CD8-positive, alpha-beta memory T cell (primary cell): ENCODE measurements at regions not wholly inside any gene's neighbourhood (a gene's known extent, or its start where the extent isn't known, plus 50 kb on each side); places are given as distances from the start of the nearest gene placed in this dataset.
"Not testable (repeated sequence)": the region's sequence is repeated elsewhere in the genome, so short reads cannot be mapped to it uniquely, and the experiment has no call there.

Experiments
- CTCF ChIA-PET: fragments of 350-600 bp; sonication (Branson Sonifier 250); formaldehyde crosslinking; loops from one replicate; lab custom pipeline; 2021; ENCODE audit warnings: antibody characterized with exemption; lab: Charles Lee
- POLR2A ChIA-PET: fragments of 350-600 bp; sonication (Branson Sonifier 250); formaldehyde crosslinking; loops from one replicate; lab custom pipeline; 2021; ENCODE audit warnings: antibody characterized with exemption; lab: Charles Lee
- DNase-seq, 5 donors: peaks; one replicate each; pipeline versions ENCODE4 v3.0.0 to v3.0.0-alpha.2; 2020 to 2022; ENCODE audit warnings: mixed read lengths in 1 of 5
- H3K27ac ChIP-seq: one replicate; pipeline ENCODE4 v1.7.0; 2013; ENCODE audit warnings: low read depth, mild to moderate bottlenecking, low read length, moderate library complexity
- H3K27me3 ChIP-seq: 2 replicates; pipeline ENCODE4 v1.7.0; 2013; ENCODE audit warnings: low read length, mild to moderate bottlenecking; ENCODE audit not compliant: insufficient read depth, poor library complexity, severe bottlenecking
- H3K36me3 ChIP-seq: 2 replicates; pipeline ENCODE4 v1.7.0; 2013; ENCODE audit warnings: mild to moderate bottlenecking, low read length, moderate library complexity; ENCODE audit not compliant: insufficient read depth
- H3K4me1 ChIP-seq: 2 replicates; pipeline ENCODE4 v1.7.0; 2013; ENCODE audit warnings: mild to moderate bottlenecking, low read length, moderate library complexity; ENCODE audit not compliant: insufficient read depth
- H3K4me3 ChIP-seq: 2 replicates; pipeline ENCODE4 v1.7.0; 2013; ENCODE audit warnings: mild to moderate bottlenecking, low read length
- H3K9me3 ChIP-seq: 2 replicates; pipeline ENCODE4 v1.7.0; 2013; ENCODE audit warnings: mild to moderate bottlenecking, low read length
- H3K27ac Mint-ChIP-seq, 8 donors: one replicate each; pipeline ENCODE4 v1.8.0; 2020 to 2021; ENCODE audit warnings: mixed read lengths in 8 of 8, mild to moderate bottlenecking in 6 of 8, inconsistent platforms in 3 of 8, moderate library complexity in 3 of 8
- H3K27me3 Mint-ChIP-seq, 2 donors: one replicate each; pipeline ENCODE4 v1.8.0; 2020 to 2021; ENCODE audit warnings: mixed read lengths in 2 of 2, mild to moderate bottlenecking in 1 of 2, moderate library complexity in 1 of 2
- H3K36me3 Mint-ChIP-seq, 3 donors: one replicate each; pipeline ENCODE4 v1.8.0; 2020 to 2021; ENCODE audit warnings: mixed read lengths in 3 of 3, inconsistent platforms in 1 of 3, mild to moderate bottlenecking in 1 of 3
- H3K4me1 Mint-ChIP-seq, 3 donors: one replicate each; pipeline ENCODE4 v1.8.0; 2020 to 2021; ENCODE audit warnings: mixed read lengths in 3 of 3, inconsistent platforms in 1 of 3, mild to moderate bottlenecking in 1 of 3
- H3K4me3 Mint-ChIP-seq, 7 donors: one replicate each; pipeline ENCODE4 v1.8.0; 2020 to 2021; ENCODE audit warnings: mixed read lengths in 7 of 7, mild to moderate bottlenecking in 6 of 7, moderate library complexity in 4 of 7, inconsistent platforms in 2 of 7
- H3K9me3 Mint-ChIP-seq, 5 donors: one replicate each; pipeline ENCODE4 v1.8.0; 2020 to 2022; ENCODE audit warnings: mixed read lengths in 5 of 5, mild to moderate bottlenecking in 3 of 5, moderate library complexity in 2 of 5, inconsistent platforms in 1 of 5

DNA sequence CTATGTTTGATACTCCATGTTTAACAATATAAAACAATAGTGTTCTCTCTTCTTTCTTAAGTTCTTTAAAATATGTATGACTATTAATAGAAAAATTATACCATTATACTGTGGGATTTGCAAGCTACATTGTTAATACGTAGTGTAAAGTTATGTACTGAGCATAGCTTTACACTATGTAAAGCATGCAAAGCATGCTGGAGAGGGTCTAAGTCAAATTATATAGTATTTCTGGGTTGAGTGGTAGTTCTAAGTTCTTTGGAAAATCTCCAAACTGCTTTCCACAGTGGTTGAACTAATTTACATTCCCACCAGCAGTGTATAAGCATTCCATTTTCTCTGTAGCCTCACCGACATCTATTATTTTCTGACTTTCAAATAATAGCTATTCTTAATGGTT is 253.0 kb downstream of the RAP2B start:
- CTCF ChIA-PET = no interaction called here

DNA sequence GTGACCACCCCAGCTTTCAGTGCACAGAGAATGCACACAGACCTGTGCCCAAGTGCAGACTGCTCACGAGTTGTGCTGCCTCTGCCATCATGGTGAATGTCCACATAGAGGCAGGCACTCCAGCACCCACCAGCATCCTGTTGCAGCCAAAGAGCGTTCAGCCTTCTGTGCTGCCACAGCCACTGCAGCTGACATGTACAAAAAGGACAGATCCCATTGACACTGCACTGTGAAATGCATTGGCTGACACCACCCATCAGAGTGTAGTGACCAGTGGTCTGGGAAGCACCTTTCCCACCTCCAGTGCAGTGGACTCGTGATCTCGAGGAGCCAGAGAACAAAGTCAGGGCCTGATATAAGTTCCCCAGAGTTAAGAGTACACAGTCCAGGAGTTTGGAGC is 260.3 kb downstream of the RAP2B start:
- Mint-ChIP-seq H3K4me3 (no peak overlapping the region), H3K27ac (no peak overlapping the region), H3K27me3 (peaks cover 13 to 18% of the 10 kb centered on the region in 2 donors), H3K4me1 (no peaks in the 10 kb centered on the region), H3K9me3 (peaks cover 47 to 61% (median 60%) of the 10 kb centered on the region in 5 donors), H3K36me3 (peaks cover 5 to 47% (median 12%) of the 10 kb centered on the region in 3 donors)
- Histone ChIP-seq H3K36me3 (no peaks in the 10 kb centered on the region), H3K9me3 (peaks cover 4% of the 10 kb centered on the region), H3K4me1 (no peaks in the 10 kb centered on the region), H3K27ac (no peak overlapping the region), H3K4me3 (no peak overlapping the region), H3K27me3 (no peaks in the 10 kb centered on the region)
- CTCF ChIA-PET = no interaction called here
- POLR2A ChIA-PET = no interaction called here
- no peak for DNase-seq

More for the DNA sequence above, 253.0 kb downstream of the RAP2B start:
- Histone ChIP-seq H3K27me3 (no peaks in the 10 kb centered on the region), H3K27ac (no peak overlapping the region), H3K4me1 (no peaks in the 10 kb centered on the region), H3K9me3 (no peaks in the 10 kb centered on the region), H3K4me3 (no peak overlapping the region), H3K36me3 (no peaks in the 10 kb centered on the region)
- Mint-ChIP-seq H3K9me3 (peaks cover 19 to 29% (median 23%) of the 10 kb centered on the region in 5 donors), H3K36me3 (peaks cover 0 to 21% (median 0%) of the 10 kb centered on the region in 3 donors), H3K27ac (no peak overlapping the region), H3K27me3 (peaks cover 8% of the 10 kb centered on the region in 2 donors), H3K4me1 (peaks cover 5% of the 10 kb centered on the region in 3 donors), H3K4me3 (no peak overlapping the region)
- POLR2A ChIA-PET = no interaction called here
- no peak for DNase-seq

DNA sequence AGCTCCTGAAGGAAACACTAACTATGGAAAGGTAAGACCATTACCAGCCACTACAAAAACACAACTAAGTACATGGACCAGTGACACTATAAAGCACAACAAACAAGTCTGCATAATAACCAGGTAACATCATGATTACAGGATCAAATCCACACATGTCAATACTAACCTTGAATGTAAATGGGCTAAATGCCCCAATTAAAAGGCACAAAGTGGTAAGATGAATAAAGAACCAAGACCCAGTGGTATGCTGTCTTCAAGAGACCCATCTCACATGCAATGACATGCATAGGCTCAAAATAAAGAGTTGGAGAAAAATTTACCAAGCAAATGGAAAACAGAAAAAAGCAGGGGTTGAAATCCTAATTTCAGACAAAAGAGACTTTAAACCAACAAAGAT is 261.8 kb downstream of the RAP2B start:
- H3K27ac Mint-ChIP-seq, DNase-seq, H3K9me3 ChIP-seq, POLR2A ChIA-PET, H3K36me3 ChIP-seq, CTCF ChIA-PET, H3K27ac ChIP-seq, H3K4me1 Mint-ChIP-seq, H3K4me1 ChIP-seq, H3K4me3 ChIP-seq, H3K27me3 ChIP-seq, H3K4me3 Mint-ChIP-seq: not testable (repeated sequence)
- H3K27me3 Mint-ChIP-seq = peaks cover 14 to 16% of the 10 kb centered on the region in 2 donors
- peaks cover 5 to 46% (median 12%) of the 10 kb centered on the region in 3 donors for H3K36me3 Mint-ChIP-seq
- peaks cover 36 to 51% (median 50%) of the 10 kb centered on the region in 5 donors for H3K9me3 Mint-ChIP-seq

DNA sequence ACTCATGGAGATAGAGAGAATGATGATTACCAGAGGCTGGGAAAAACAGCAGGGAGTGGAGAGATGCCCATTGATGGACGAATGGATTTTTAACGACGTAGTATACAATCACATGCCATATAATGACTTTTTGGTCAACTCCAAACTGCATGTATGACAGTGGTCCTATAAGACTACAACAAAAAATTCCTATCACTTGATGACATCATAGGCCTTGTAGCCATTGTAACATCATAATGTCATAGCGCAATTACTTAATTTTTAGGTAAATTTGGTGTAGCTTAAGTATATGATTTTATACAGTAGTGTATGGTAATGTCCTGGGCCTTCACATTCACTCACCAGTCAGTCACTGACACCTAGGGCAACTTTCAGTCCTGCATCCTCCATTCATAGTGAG is 264.3 kb downstream of the RAP2B start:
- ChIA-PET CTCF (no interaction called here), POLR2A (no interaction called here)
- Histone ChIP-seq H3K4me3 (no peak overlapping the region), H3K36me3 (no peaks in the 10 kb centered on the region), H3K27ac (no peak overlapping the region), H3K27me3 (no peaks in the 10 kb centered on the region), H3K4me1 (no peaks in the 10 kb centered on the region), H3K9me3 (peaks cover 4% of the 10 kb centered on the region)
- no peak overlapping the region for H3K4me3 Mint-ChIP-seq
- H3K4me1 Mint-ChIP-seq = no peaks in the 10 kb centered on the region
- no peak for DNase-seq
- H3K27ac Mint-ChIP-seq = no peak overlapping the region
- H3K36me3 Mint-ChIP-seq = peaks cover 5 to 34% (median 12%) of the 10 kb centered on the region in 3 donors
- peaks cover 7 to 10% of the 10 kb centered on the region in 2 donors for H3K27me3 Mint-ChIP-seq
- H3K9me3 Mint-ChIP-seq = peaks cover 28 to 37% (median 34%) of the 10 kb centered on the region in 5 donors

DNA sequence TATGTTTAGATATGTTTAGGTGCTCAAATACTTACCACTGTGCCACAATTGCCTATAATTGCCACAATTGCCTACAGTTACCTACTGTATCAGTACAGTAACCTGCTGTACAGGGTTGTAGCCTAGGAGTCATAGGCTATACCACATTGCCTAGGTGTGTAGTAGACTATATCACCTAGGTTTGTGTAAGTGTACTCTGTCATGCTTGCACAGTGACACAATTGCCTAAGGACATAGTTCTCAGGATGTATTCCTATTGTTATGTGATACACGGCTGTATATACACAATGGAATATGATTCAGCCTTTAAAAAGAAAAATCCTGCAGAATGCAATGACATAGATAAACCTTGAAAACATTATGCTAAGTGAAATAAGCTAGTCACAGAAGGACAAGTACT is 264.8 kb downstream of the RAP2B start:
- no peaks in the 10 kb centered on the region for H3K4me1 ChIP-seq
- no peaks in the 10 kb centered on the region for H3K27me3 ChIP-seq
- CTCF ChIA-PET = no interaction called here
- H3K4me3 ChIP-seq = no peak overlapping the region
- H3K27ac ChIP-seq = no peak overlapping the region
- Mint-ChIP-seq H3K27me3 (peaks cover 4 to 10% of the 10 kb centered on the region in 2 donors), H3K9me3 (peaks cover 28 to 37% (median 33%) of the 10 kb centered on the region in 5 donors), H3K27ac (no peak overlapping the region), H3K36me3 (peaks cover 5 to 34% (median 12%) of the 10 kb centered on the region in 3 donors), H3K4me1 (no peaks in the 10 kb centered on the region), H3K4me3 (no peak overlapping the region)
- H3K36me3 ChIP-seq = no peaks in the 10 kb centered on the region
- H3K9me3 ChIP-seq = peaks cover 4% of the 10 kb centered on the region
- POLR2A ChIA-PET = no interaction called here
- DNase-seq = no peak

DNA sequence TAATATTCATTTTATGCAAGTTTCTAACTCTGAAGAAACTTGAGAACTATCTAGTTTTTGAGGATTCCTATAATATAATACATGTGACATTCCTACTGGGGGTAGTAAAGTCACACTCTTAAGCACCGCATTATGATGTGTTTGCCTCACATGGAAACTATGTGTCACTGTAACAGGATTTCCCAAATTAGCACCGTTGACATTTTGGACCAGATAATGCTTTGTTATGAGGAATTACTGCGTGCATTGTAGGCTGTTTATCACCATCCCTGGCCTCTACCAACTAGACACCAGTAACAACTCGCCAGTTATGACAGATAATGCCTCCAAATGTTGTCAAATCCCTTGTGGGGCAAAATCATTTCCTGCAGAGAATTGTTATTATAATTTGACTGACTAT is 267.8 kb downstream of the RAP2B start:
- no peak overlapping the region for H3K27ac Mint-ChIP-seq
- CTCF ChIA-PET = no interaction called here

DNA sequence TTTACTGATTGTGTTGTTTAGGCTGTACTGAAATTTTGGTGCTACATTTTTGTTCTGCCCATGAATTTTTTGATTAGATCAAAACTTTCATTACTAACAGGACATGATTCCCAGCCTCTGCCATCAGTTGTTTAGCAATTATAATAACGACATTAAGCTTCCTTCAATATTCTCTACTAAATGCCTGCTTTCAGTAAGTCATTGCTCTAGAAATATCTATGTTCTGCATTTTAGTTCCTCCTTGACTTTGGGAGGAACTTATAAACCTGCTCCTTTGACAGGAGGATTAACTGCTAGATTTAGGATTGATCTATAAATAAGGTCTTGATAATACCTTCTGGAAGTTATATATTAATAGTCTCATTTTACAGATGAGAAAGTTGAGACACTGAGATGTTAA is 269.1 kb downstream of the RAP2B start:
- Mint-ChIP-seq H3K4me3 (no peak overlapping the region), H3K27ac (no peak overlapping the region), H3K9me3 (no peaks in the 10 kb centered on the region), H3K4me1 (no peaks in the 10 kb centered on the region), H3K27me3 (peaks cover 3% of the 10 kb centered on the region in 2 donors), H3K36me3 (peaks cover 0 to 8% (median 0%) of the 10 kb centered on the region in 3 donors)
- H3K27me3 ChIP-seq = no peaks in the 10 kb centered on the region
- no peak for DNase-seq
- no peaks in the 10 kb centered on the region for H3K36me3 ChIP-seq
- no peaks in the 10 kb centered on the region for H3K4me1 ChIP-seq
- H3K4me3 ChIP-seq = no peak overlapping the region
- H3K9me3 ChIP-seq = no peaks in the 10 kb centered on the region
- CTCF ChIA-PET = interaction anchor here (2.1 kb wide), 1 partner anchor 10 kb away, joined by 4 read pairs; no protein-coding TSS in a partner anchor
- POLR2A ChIA-PET = no interaction called here
- H3K27ac ChIP-seq = no peak overlapping the region

More for the DNA sequence above, 267.8 kb downstream of the RAP2B start:
- Histone ChIP-seq H3K27ac (no peak overlapping the region), H3K27me3 (no peaks in the 10 kb centered on the region), H3K36me3 (no peaks in the 10 kb centered on the region), H3K4me1 (no peaks in the 10 kb centered on the region), H3K9me3 (no peaks in the 10 kb centered on the region), H3K4me3 (no peak overlapping the region)
- no peaks in the 10 kb centered on the region for H3K4me1 Mint-ChIP-seq
- H3K27me3 Mint-ChIP-seq = peaks cover 3% of the 10 kb centered on the region in 2 donors
- DNase-seq = no peak
- POLR2A ChIA-PET = no interaction called here
- H3K4me3 Mint-ChIP-seq = no peak overlapping the region
- H3K36me3 Mint-ChIP-seq = peaks cover 0 to 13% (median 0%) of the 10 kb centered on the region in 3 donors
- H3K9me3 Mint-ChIP-seq = peaks cover 3 to 8% (median 5%) of the 10 kb centered on the region in 5 donors

DNA sequence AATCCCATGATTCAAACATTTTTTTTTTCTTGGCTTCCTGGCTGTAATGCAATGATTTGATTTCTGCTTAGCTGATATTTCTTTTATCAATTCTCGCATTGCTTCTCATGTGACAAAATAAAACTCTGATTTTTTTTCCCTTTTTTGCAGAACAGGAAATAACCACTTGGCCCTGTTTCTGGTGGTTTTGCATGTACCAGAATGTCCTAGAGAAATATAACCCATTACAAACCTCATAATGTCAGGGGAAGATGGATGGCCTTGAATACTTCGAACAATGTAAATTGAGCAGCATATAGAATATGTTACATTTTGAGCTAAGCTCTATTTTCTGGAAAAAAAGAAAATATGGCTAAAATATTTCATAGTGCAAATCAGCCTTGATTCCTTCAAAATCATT is 275.6 kb downstream of the RAP2B start:
- peaks cover 0 to 4% (median 0%) of the 10 kb centered on the region in 3 donors for H3K36me3 Mint-ChIP-seq
- H3K4me3 ChIP-seq = no peak overlapping the region
- H3K27me3 ChIP-seq = no peaks in the 10 kb centered on the region
- H3K27ac Mint-ChIP-seq = no peak overlapping the region
- H3K36me3 ChIP-seq = no peaks in the 10 kb centered on the region
- H3K4me3 Mint-ChIP-seq = no peak overlapping the region
- DNase-seq = no peak
- H3K9me3 ChIP-seq = no peaks in the 10 kb centered on the region
- no peak overlapping the region for H3K27ac ChIP-seq
- ChIA-PET POLR2A (no interaction called here), CTCF (interaction anchor here (0.8 kb wide), 1 partner anchor 10 kb away, joined by 3 read pairs; no protein-coding TSS in a partner anchor)
- H3K4me1 Mint-ChIP-seq = peaks cover 4 to 20% (median 14%) of the 10 kb centered on the region in 3 donors
- no peaks in the 10 kb centered on the region for H3K9me3 Mint-ChIP-seq
- H3K4me1 ChIP-seq = no peaks in the 10 kb centered on the region
- H3K27me3 Mint-ChIP-seq = peaks cover 4 to 8% of the 10 kb centered on the region in 2 donors
